ENCODE measurements at regions not wholly inside any gene's neighbourhood (a gene's known extent, or its start where the extent isn't known, plus 50 kb on each side); places are given as distances from the start of the nearest gene placed in this dataset.

DNA sequence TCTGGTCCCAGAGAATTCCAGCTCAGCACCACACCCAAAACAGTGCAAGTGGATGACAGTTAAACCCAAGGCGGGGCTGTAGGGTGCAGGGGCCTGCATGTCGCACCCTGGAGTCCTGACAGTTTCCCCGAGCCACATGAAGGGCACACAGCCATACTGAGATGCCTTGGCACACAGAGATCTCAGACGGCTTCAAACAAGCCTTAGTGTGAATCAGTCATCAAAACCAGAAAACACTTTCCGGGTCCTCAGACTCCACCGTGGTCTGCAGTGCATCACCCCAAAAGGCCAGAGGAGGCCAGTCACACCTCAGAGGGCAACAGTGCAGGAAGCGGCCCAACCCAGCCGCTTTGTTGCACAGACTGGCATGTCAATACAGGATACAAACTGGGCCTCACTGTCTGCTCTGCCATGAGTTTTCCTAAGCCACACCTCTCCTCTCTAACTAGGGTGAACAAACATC lies 64.6 kb upstream of the ENPP6 start:
- TF ChIP-seq ARNT (IDR thresholded peaks at IDR 0.05) (no peak), ZNF384 (IDR thresholded peaks at IDR 0.05) (no peak), LEF1 (IDR thresholded peaks at IDR 0.05; ENCODE audit: borderline replicate concordance) (no peak), CTBP1 (IDR thresholded peaks at IDR 0.05; ENCODE audit: borderline replicate concordance) (no peak), FOXM1 (IDR thresholded peaks at IDR 0.05; ENCODE audit: borderline replicate concordance) (no peak), SUZ12 (IDR thresholded peaks at IDR 0.05) (no peak), SP1 (IDR thresholded peaks at IDR 0.05) (no peak), FOXK2 (IDR thresholded peaks at IDR 0.05) (no peak), ELF4 (IDR thresholded peaks at IDR 0.05) (no peak)
